CD4-positive, alpha-beta T cell treated with Interleukin-12 subunit alpha and Interleukin-12 subunit beta, for 1 hour (primary cell): ENCODE measurements at regions not wholly inside any gene's neighbourhood (a gene's known extent, or its start where the extent isn't known, plus 50 kb on each side); places are given as distances from the start of the nearest gene placed in this dataset.

Experiments used
- DNase-seq: peaks from one replicate; pipeline ENCODE4 v3.0.0-alpha.2; 2020

DNA sequence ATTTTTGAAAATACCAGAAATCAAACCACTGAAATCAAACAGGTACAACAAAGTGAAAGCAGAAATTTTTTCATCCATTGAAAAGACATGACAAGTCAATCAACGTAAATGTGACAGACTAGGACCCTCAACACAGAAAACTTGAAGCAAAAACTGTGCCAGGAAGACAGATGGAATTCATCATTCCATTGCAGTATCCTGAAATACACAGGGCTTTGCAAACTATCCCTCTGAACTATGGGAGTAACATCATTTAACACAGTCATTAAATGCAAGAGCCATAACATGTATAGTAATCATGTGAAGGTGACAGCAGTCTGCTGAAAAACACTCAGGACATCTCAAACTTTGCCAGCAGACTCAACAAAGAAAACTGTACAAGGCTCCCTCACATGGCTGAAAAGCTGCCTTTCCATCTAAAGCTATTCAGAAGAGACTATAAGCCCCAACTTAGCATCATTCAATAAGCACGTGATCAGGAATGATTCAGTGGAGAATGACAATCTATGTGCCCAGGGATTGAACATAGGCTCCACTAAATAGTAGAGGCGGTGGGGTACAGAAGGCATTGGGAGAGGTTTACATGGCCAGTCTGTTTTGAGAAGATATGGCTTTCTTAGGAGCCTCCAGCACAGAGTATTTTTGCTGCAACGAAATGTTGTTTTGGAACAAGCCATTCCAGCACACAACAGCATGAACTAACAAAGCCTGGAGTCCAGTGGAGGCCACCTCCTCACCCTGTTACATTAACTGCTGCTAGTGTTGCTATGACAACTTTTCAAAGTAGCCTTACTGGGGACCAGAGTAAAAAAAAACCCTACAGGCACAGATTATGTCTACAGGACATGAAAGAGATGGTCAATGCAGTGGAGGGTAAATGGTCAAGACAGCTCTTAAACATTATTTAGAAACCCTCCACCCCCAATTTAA lies 274.5 kb upstream of the NOCT start:
- DNase-seq, result no peak

DNA sequence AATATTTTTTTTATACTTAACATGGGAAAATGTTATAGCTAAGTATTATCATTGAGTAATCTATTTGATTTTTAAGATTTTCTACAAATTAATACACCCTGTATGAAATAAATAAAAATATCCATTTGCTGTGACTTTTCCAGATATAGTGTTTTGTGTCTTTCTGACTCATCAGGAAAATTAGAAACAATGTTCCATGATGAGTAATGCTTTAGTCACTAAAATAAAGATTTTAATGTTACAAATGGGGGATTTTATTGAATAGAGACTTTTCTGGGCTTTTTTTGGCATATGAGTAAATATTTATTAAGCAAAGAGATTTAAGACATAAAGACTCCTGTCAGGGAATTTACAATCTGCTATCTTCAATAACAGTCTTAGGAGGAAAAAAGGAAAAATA lies 279.2 kb upstream of the NOCT start:
- DNase-seq, result no peak

DNA sequence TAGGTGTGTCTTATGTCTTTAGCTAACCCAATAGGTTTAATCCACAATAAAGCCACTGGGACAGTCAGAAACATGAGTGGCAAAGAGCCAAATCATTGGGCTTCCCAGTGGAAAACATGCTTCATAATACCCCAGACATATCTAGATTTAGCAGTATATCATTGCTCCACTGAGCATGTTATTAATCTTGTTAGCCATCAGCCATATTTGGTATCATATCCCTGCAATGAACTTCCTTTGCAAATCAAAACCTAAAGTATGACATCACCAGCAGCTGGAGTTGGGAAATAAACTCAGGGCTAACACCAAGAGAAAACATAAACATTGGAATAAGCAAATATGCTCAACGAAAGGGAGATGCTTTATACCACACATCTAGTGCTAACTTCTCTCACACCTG lies 280.8 kb upstream of the NOCT start:
- no peak for DNase-seq

DNA sequence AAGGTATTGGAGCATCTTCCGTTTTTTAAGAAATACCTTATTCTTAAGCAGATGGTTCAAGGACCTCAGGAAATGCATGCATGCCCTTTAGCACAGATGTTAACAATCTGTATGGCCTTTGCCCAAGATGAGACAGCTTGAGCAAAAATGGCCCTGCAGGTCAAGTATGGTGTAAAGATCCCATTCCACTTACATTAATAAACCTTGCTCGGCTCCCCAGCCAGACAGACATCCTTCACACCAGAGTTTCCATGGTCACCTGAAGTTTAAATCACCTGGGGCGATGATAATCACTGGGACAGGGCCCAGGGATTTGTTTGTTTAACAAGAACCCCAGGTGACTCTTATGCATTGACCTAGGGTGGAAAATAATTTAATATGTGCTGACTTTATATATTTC lies 287.0 kb upstream of the NOCT start:
- DNase-seq, result no peak

DNA sequence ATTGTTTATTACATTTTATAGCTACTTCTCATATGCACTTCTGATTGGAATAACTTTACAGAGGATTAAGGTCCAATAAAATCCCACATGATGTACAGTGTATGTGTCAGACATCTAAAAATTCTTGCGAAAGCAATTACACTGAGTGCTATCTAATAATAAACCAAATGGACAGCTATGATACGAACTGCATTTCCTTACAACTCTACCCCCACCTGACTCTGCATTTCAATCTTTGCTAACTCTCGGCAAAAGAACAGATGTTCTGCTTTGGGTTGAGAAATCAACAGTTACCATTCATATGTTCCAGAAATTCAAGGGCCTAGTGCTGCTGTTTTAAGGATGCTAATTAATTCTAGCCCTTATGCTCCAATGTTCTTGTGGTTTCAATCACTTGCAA lies 287.9 kb upstream of the NOCT start:
- no peak for DNase-seq

DNA sequence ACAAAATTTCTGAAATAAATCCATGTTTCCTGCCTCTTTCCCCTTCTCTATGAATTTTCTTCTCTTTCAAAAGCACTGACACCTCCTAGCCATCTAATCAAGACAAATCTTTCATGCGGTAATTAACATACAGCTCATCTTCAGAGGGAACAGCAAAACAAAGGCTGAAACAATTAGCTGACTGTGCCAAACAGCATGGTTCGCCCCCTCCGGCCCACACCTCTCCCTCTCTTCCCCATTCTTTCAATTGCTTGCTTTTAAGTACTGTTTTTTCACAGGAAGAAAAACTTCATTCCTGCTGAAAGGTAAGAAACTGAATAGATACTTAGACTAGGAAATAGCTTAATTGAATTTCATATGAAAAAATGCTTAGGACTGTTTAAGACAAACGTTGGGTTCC lies 291.1 kb upstream of the NOCT start:
- DNase-seq, result no peak

DNA sequence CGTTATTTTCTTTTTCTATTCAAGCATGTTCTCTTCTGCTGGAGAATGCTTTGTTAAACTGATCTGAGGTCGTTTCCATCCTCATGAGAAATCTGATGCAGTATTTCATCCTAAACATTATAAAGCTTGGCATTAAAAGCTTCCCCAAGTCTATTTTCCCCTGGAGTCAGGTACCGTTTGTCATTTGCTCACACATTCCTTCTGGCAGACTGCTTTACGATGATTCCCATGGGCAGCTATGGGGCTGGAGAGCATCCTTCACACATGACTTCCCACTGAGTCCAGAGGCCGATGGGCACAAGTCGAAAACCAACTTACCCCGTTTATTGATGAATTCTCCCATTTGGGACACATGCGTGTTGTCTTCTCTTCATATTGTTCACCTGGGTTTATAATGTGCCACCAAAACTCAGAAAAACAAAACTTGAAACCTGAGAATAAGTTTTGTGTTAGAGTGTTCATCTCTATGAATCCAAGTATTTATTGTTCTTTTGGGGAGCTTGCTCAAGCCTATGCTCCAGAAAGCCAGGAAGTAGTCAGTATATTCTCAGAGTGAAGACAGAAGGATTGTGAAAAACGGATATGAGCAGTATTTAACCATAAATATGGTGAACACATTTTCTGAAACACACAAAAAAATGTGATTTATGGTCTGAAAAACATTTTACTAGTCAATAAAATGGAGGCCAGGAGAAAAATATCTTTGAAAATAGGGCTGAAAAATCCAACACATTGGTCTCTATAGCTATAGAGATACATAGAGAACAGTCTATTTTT lies 298.8 kb upstream of the NOCT start:
- no peak for DNase-seq

DNA sequence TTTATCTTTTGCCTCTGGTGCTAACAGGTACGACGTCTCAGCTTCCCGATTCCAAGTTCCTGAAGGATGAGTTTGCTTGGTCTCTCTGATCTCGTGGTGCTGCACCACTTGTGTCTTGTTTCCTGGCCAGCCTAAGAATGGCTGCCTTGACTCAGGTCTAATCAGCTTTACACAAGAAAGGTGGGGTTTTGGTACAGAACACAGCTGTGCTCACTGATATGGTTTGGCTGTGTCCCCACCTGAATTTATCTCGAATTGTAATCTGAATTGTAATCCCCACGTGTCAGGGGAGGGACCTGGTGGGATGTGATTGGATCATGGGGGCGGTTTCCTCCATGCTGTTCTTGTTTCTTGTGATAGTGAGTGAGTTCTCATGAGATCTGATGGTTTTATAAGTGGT lies 305.3 kb upstream of the NOCT start:
- no peak for DNase-seq

DNA sequence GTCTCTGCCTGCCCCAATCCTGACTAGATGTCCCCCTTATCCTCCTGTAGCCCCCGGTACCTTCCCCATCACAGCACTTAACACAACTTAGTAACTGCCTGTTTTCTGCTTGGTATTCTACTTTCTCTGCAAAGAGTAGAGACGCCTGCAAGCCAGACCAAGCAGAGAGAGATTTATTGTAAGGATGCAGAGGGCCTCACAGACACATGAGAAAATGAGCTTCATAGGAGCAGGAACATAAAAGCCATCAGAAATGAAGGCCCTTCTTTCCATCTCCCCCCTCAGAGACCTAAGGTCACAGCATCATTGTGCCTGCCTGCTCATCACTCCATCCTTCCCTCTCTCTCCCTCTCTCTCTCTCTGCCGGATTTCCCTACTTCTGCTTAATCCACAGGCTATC lies 305.7 kb upstream of the NOCT start:
- DNase-seq, result no peak

DNA sequence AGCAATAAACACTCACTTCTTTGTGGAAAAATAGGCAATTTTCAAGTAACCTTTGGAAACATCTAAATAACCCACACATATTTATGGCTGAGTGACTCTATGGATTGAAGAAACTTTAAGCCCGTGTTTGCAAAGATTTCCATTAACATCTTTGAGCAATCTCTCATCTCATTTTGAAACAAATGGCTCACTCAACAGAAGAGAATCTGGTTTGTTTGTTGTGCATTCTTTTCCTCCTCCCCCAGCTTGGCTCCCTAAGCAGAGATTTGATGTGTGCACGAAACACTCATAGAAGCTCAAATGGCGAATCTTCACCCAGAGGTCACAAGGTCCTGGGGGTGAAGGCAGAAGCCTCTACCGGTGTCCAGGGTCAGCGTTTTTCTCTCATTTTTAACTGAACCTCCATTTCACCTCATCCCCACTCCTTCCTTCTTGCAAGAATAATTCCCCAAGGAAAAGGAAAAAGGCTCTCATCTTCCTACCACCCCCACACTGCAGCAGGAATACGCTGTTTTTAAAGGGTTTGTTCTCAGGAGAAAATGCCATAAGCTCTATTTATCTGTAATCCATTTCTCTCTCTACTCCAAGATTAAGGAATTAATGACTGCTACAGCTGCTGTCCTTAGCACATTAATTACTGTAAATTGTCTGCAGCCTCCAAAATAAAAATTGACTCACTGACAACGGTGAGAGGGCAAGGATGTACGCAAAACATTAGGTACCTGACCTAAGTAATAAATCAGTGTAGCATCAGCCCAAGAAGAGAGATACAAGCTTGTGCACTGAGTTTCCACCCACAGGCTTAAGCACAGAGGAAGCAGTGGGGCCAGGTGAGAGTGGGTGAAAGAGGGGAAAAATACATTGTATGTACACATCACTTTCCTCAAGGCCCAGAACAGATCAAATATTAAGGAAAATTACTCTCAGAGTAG lies 307.6 kb upstream of the NOCT start:
- no peak for DNase-seq

DNA sequence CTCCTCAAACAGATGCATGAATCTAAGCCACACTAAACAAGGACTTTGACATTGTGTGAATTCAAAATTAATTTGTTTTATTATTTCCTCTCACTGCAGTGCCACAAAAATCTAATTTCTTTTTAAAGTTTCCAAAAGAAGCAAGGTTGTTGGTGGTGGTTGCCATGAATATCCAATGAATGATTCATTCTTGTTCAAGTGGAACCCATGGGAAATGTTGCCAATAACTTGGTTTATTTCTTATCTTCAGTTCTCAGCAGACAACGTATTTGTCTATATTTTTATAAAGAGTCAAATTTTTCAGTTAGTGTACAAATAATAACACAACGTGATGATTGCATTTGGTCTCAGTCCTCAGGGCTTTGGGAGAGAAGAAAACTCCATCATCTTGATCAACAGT lies 309.4 kb upstream of the NOCT start:
- no peak for DNase-seq

DNA sequence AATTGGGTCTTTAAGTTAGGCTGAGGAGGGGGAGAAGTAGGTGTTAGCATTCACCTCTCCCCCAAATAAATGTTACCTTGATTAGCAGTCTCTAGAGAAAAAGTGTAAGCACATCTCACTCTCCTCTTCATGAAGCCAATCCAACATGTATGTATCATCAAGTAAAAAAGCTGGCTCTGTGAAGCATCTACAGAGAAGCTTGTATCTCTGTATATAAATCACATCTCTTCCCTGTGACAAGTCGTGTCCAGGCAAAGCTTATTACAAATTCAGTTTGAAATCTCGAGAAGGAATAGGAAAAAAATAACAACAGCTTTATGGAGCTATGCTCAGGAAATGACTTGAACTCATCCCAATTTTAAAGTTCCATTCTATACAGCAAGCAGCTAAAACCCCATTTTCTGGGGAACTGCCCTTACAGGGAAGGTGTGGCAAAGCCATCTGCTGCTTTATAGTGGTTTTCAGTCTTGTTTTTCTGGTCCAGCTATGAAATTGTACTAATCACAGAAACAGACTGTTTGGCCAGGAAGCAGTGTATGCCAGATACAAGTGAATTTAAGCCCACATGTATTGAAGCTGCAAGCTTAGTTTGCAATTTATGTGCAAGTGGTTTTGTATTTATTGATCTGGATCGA lies 313.3 kb upstream of the NOCT start:
- DNase-seq, result no peak

DNA sequence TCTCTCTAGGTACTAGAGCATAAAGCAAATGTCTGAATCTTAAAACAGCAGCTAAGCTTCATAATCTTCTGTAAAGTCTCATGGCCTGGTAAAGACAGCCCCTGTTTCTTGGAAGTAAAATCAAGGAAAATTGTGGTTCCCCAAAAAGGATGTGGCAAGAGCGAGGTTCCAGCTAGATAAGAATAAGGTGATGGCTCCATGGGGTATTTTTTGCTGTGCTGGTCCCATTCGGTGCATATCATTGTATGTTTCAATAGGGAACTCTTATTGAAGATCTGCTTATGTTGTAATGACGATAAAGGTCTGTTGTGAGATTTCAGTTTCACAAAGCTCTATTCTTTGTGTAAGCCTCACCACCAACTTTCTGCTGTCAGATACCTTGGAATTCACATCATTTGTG lies 316.9 kb upstream of the NOCT start:
- no peak for DNase-seq

DNA sequence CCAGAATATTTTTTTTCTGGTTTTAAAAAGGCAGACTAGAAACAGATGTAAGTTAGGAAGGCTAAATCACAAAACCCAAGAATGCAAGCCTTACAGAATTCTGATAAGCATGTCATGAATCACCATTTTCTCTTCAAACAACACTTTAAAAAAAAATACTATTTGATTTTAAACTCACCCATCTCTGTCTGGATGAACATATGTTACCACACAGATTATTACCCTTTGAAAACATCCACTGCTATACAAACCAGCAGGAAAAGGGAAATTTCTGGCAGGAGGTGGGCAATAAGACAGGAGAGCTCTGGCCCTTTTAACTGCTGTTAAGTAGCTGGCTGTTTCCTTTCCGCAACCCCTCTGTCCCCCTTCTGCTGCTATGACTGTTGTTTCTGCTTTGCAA lies 317.7 kb upstream of the NOCT start:
- no peak for DNase-seq

DNA sequence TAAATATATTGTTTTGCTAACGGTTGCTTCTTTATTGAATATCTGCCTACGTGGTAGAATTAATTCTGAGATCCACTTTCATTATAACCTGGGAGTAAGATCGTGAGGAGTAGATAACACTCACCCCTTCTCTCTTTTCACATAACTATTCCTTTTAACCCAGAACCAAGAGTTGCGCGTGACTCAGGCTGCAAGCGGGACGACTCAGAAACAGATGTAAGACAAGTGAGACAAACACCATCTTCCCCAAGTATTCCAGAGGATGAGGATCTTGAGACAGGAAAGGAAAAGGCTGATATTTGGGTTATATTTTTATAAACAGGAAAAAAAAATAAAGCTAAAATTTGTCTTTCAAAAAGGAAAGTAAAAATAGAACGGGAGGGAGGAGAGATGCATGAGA lies 318.8 kb upstream of the NOCT start:
- DNase-seq, result no peak

DNA sequence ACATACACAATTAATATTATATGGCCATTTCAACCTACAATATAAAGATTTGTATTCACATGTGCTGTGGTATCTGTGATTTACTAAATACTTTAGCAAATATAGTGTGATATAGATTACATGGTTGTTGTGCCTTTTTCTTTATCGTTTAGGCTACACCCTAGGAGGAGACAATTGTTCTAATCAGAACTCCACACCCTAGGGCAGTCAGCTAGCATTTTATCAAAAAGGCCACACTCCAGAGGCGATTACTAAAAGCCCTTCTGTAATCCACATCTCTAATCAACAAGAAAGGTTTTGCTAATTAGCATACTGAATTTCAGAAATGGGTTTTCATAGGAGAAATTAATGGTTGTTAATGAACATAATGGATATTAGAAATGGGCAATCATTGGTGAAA lies 319.5 kb upstream of the NOCT start:
- no peak for DNase-seq

DNA sequence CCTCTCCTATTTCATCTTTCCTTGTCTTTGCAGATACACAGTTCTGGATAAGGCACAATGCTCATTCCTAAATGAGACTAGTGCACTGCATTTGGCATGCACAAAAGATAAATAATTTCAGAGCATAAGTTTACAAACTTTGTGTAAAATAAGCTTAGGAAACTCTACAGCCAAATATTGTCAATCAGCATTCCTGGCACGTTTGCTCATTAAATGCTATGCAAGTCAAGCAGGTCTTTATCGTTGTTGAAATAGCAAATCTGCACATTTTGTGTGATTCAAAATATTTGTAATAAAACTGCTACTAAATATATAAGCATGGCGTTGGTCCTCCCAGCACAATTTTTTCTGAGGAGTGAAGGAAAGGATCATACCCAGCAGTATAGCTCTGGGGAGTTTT lies 322.1 kb upstream of the NOCT start:
- no peak for DNase-seq

DNA sequence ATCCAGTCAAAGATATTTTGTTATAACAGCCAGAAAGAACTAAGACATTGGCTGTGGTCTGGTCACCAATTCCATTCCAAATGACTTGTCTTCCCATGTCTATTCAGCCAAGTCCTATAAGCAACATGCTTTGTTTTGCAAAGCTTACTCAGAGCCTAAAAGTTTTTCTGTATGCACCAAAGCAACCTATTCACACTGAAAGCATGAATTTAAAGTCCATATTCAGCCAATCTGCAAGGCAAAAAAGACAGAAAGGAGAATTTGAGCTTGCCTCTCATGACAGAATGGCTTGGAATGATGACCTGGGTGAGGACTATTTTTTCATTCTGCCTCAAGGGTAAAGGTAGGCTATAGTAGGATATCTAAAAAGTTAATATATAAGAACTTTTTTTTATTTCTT lies 323.2 kb upstream of the NOCT start:
- no peak for DNase-seq

DNA sequence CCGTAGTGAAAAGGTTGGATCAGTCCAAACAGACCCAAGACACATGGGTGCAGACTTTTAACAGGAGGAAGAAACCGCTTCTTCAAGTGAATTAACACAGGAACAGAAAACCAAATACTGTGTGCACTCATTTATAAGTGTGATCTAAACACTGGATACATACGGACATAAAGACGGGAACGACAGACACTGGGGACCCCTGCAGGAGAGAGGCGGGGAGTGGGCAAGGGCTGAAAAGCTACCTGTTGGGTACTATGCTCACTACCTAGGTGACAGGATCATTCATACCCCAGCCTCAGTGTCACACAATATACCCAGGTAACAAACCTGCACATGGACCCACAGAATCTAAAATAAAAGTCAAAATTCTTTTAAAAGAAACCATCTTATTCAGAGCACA lies 326.0 kb upstream of the NOCT start:
- no peak for DNase-seq

DNA sequence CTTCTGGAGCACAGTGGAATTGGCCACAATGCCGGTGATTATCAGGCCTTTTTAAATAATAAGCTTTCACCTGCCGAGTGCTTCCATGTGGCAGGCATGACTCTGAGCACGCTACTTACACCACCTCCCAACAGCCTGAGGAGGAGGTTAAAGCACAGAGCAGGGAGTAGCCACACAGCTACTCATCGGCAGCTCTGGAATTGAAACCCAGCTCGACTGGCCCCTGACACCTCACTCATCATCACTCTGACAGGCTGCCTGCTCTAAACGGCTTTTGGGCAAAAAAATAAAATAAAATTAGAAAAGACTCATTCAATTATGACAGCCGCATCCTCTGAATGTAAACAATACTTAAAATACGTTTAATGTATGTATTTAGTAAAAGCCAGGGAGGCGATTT lies 326.4 kb upstream of the NOCT start:
- no peak for DNase-seq

DNA sequence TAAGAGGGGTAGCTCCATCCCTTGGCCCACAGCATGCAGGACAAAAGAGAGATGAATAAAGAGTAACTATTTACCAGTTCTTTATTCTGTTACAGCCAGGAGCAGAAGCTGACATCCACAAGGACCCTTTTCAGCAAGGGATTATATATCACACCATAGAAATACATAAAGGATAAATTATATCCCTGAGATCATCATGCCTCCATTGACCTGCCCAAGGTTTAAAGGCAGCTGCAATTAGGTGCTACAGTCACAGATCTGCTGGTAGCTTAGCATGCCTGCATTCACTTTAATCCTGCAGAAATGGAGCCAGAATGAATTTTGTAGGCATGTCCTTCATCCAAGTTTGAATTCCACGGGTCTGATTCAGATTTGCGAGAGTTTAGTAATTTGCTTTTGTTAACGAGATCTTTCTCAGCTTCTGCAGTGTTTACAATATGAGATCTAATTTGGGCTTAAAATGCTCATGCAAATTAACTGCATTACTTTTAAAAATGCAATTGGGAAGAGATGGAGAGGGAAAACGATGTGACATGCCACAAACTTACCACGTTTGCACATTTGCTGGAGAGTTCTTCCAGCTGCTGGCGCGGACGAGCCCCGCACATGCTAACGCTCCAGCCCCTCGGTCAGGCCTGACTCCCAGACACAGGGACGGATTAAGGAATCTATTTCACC lies 327.0 kb upstream of the NOCT start:
- DNase-seq, result no peak
